Naive thymus-derived CD8-positive, alpha-beta T cell (primary cell): ENCODE measurements at regions not wholly inside any gene's neighbourhood (a gene's known extent, or its start where the extent isn't known, plus 50 kb on each side); places are given as distances from the start of the nearest gene placed in this dataset.

Experiments used
- ATAC-seq, 2 donors: fragments of 150-1000 bp; cut with Tn5 transposase in 1 of 2; sonication (Bioruptor Pico), chemical (Tn5 transposase) in 1 of 2; 1 replicate in 1 of 2; 2 replicates in 1 of 2; pipeline ENCODE4 v1.10.0; 2021; ENCODE audit warnings: mild to moderate bottlenecking in 2 of 2, moderate library complexity in 2 of 2
- POLR2A ChIA-PET: fragments of 350-600 bp; sonication (Branson Sonifier 250); formaldehyde crosslinking; loops from one replicate; lab custom pipeline; 2021; ENCODE audit warnings: antibody characterized with exemption; lab: Charles Lee
- DNase-seq, 10 donors: peaks; one replicate each; pipeline versions ENCODE4 v3.0.0 to v3.0.0-alpha.2; 2020 to 2022
- H3K27ac Mint-ChIP-seq, 10 donors: one replicate each; pipeline ENCODE4 v1.8.0; 2020 to 2022; ENCODE audit warnings: mild to moderate bottlenecking in 10 of 10, mixed read lengths in 10 of 10, moderate library complexity in 4 of 10, inconsistent platforms in 1 of 10
- H3K27me3 Mint-ChIP-seq, 5 donors: one replicate each; pipeline ENCODE4 v1.8.0; 2021 to 2022; ENCODE audit warnings: mixed read lengths in 5 of 5
- H3K36me3 Mint-ChIP-seq, 3 donors: one replicate each; pipeline ENCODE4 v1.8.0; 2020 to 2022; ENCODE audit warnings: mixed read lengths in 3 of 3, mild to moderate bottlenecking in 2 of 3, inconsistent platforms in 1 of 3
- H3K4me1 Mint-ChIP-seq, 4 donors: one replicate each; pipeline ENCODE4 v1.8.0; 2021 to 2022; ENCODE audit warnings: mixed read lengths in 4 of 4
- H3K4me3 Mint-ChIP-seq, 10 donors: one replicate each; pipeline ENCODE4 v1.8.0; 2020 to 2022; ENCODE audit warnings: mild to moderate bottlenecking in 10 of 10, mixed read lengths in 10 of 10, moderate library complexity in 6 of 10, inconsistent platforms in 1 of 10
- H3K9me3 Mint-ChIP-seq, 9 donors: one replicate each; pipeline ENCODE4 v1.8.0; 2020 to 2022; ENCODE audit warnings: mixed read lengths in 9 of 9, mild to moderate bottlenecking in 3 of 9, inconsistent platforms in 1 of 9, moderate library complexity in 1 of 9

DNA sequence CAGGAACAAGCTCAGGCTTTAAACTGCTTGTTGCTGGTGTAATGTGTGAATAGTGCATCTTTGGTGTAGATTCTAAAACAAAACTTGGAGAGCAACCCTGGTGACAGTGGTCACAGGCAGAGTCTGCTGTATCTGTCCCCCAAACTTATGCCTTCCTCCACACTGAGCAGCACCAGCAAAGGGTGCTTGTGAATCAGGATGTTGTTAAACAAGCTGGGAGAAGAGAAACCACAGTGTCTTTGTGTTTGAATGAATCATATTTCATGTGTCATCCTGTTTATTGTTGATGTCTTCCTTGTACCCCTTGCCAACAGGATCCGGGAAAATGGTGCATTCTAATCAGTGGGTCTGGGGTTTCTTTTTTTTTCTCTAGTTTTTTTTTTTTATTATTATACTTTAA is 91.9 kb upstream of the COG2 start:
- Mint-ChIP-seq H3K27ac (no peak overlapping the region), H3K4me3 (no peak overlapping the region), H3K27me3 (peaks cover 9 to 42% (median 25%) of the 10 kb centered on the region in 5 donors), H3K4me1 (no peaks in the 10 kb centered on the region), H3K36me3 (no peaks in the 10 kb centered on the region), H3K9me3 (peaks cover 0 to 2% (median 0%) of the 10 kb centered on the region in 9 donors)
- ATAC-seq (no peak), DNase-seq (no peak)
- POLR2A ChIA-PET: no interaction called here

DNA sequence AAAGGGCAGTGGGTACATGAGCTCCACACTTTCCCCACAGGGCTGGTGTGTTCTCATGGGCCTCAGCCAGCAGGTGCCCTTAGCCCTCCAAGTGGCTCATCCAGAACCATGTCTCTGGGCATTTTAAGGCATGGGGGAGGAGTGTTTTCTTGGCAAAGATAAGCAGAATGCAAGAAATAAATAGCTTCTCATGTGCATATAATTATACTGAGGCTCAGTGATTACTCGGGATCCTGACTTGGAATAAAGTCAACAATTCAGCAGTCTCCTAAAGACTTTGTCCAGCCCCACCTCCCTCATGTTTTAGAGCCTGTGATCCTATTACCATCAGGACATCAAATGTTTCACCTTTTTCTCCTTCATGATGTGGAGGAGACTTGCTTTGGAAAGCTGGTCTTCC is 92.7 kb upstream of the COG2 start:
- no peak overlapping the region for H3K4me3 Mint-ChIP-seq
- no peaks in the 10 kb centered on the region for H3K36me3 Mint-ChIP-seq
- H3K9me3 Mint-ChIP-seq: peaks cover 0 to 2% (median 0%) of the 10 kb centered on the region in 9 donors
- ATAC-seq (no peak), DNase-seq (no peak)
- H3K27me3 Mint-ChIP-seq: peaks cover 9 to 46% (median 25%) of the 10 kb centered on the region in 5 donors
- H3K27ac Mint-ChIP-seq: no peak overlapping the region
- POLR2A ChIA-PET: no interaction called here
- H3K4me1 Mint-ChIP-seq: no peaks in the 10 kb centered on the region

DNA sequence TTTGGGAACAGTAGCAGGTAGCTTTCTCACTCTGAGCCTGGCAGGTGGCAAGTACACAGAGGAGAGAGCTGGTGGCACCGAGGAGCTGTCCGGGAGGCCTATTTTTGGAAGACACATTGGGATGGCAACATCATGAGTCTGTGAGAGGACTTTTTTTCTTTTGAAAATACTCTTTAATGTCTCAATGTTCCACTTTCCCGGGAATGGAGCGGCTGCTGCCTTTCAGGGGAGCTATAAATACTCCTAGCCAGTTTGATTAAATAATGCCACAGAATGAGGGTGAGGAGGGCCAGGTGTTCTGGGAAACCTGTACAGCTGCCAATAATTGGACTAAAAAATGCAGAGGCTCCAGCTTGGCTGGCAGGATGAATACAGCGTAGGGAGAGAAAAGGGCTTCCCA is 93.3 kb upstream of the COG2 start:
- Mint-ChIP-seq H3K4me3 (no peak overlapping the region), H3K9me3 (peaks cover 0 to 2% (median 0%) of the 10 kb centered on the region in 9 donors), H3K27ac (no peak overlapping the region), H3K27me3 (peaks cover 9 to 44% (median 24%) of the 10 kb centered on the region in 5 donors), H3K36me3 (no peaks in the 10 kb centered on the region), H3K4me1 (no peaks in the 10 kb centered on the region)
- POLR2A ChIA-PET: no interaction called here
- ATAC-seq: no peak
- no peak for DNase-seq

DNA sequence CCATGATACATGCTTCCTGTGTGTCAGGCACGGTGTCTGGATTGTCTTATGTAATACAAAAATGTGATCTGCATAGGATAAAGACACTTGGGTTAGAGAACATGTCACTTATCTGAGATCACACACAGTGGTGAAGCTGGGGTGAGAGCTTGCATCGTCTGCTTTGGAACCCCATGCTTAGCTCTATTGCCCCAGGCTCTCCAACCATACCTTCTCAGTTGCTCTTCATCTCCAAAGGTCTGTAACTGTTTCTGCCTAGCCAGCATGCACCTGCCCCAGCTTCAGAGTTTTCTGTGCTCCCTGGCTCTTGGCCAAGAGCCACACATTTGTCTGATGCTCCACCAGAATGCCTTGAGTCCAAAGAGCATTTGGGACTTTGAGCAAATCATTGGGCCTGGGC is 93.9 kb upstream of the COG2 start:
- DNase-seq (no peak), ATAC-seq (no peak)
- POLR2A ChIA-PET: no interaction called here
- peaks cover 6 to 38% (median 20%) of the 10 kb centered on the region in 5 donors for H3K27me3 Mint-ChIP-seq
- H3K9me3 Mint-ChIP-seq: peaks cover 0 to 2% (median 0%) of the 10 kb centered on the region in 9 donors
- no peaks in the 10 kb centered on the region for H3K4me1 Mint-ChIP-seq
- H3K27ac Mint-ChIP-seq: no peak overlapping the region
- H3K4me3 Mint-ChIP-seq: no peak overlapping the region
- no peaks in the 10 kb centered on the region for H3K36me3 Mint-ChIP-seq

DNA sequence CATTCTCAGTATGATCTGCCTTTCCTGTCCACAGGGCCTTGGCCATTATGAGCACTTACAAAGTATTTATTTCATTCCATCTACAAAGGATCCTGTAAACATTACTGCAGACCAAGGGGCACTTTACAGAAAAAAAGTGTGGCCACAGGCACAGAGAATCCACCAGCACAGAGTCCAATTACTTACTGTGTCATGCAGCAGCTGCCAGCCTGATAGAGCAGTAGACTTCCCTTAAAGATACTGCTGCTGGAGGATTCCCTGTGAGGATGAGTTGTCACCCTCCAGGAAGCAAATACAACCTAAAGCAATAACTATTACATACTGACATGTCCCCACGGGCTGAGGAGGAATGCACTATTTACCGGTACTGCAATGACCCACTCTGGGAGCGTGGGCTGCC is 97.1 kb upstream of the COG2 start:
- H3K27ac Mint-ChIP-seq: no peak overlapping the region
- no peak for DNase-seq
- POLR2A ChIA-PET: no interaction called here
- no peaks in the 10 kb centered on the region for H3K9me3 Mint-ChIP-seq
- H3K36me3 Mint-ChIP-seq: no peaks in the 10 kb centered on the region
- peaks cover 1 to 20% (median 17%) of the 10 kb centered on the region in 5 donors for H3K27me3 Mint-ChIP-seq
- no peak overlapping the region for H3K4me3 Mint-ChIP-seq
- H3K4me1 Mint-ChIP-seq: no peaks in the 10 kb centered on the region
- ATAC-seq: no peak

GRCh38 chr1:230544758-230545157 is 97.5 kb upstream of the COG2 start:
- Mint-ChIP-seq H3K9me3 (no peaks in the 10 kb centered on the region), H3K4me1 (no peaks in the 10 kb centered on the region), H3K27ac (no peak overlapping the region), H3K27me3 (peaks cover 1 to 25% (median 20%) of the 10 kb centered on the region in 5 donors), H3K36me3 (no peaks in the 10 kb centered on the region), H3K4me3 (no peak overlapping the region)
- POLR2A ChIA-PET: no interaction called here
- DNase-seq: no peak
- ATAC-seq: no peak

DNA sequence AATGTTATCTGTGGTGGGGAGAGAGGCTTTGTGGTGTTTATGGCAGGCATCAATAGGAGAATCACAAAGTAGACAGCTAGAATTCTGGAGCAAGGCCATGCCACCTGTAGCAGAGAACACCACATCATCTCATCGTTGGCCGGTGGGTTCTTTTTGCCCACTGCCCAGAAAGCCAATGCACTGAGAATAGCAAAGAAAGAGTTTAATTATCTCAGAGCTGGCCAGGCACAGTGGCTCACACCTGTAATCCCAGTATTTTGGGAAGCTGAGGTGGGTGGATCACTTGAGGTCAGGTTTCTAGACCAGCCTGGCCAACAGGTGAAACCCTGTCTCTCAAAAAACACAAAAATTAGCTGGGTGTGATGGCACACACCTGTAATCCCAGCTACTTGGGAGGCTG is 99.2 kb upstream of the COG2 start:
- POLR2A ChIA-PET: no interaction called here
- Mint-ChIP-seq H3K4me1 (no peaks in the 10 kb centered on the region), H3K36me3 (no peaks in the 10 kb centered on the region), H3K4me3 (no peak overlapping the region), H3K27me3 (peaks cover 4 to 33% (median 22%) of the 10 kb centered on the region in 5 donors), H3K9me3 (peaks cover 0 to 3% (median 0%) of the 10 kb centered on the region in 9 donors), H3K27ac (no peak overlapping the region)
- no peak for ATAC-seq
- no peak for DNase-seq

GRCh38 chr1:230542681-230543080 is 99.6 kb upstream of the COG2 start:
- ATAC-seq (no peak), DNase-seq (no peak)
- Mint-ChIP-seq H3K27ac (no peak overlapping the region), H3K27me3 (peaks cover 4 to 37% (median 23%) of the 10 kb centered on the region in 5 donors), H3K4me1 (no peaks in the 10 kb centered on the region), H3K36me3 (no peaks in the 10 kb centered on the region), H3K4me3 (no peak overlapping the region), H3K9me3 (peaks cover 0 to 3% (median 0%) of the 10 kb centered on the region in 9 donors)
- POLR2A ChIA-PET: no interaction called here

GRCh38 chr1:230542054-230542453 is 100.2 kb upstream of the COG2 start:
- Mint-ChIP-seq H3K4me3 (no peak overlapping the region), H3K36me3 (no peaks in the 10 kb centered on the region), H3K9me3 (peaks cover 0 to 5% (median 0%) of the 10 kb centered on the region in 9 donors), H3K27me3 (peaks cover 4 to 42% (median 23%) of the 10 kb centered on the region in 5 donors), H3K4me1 (no peaks in the 10 kb centered on the region), H3K27ac (no peak overlapping the region)
- ATAC-seq: no peak
- DNase-seq: no peak
- POLR2A ChIA-PET: no interaction called here

- Mint-ChIP-seq H3K9me3 (peaks cover 0 to 5% (median 0%) of the 10 kb centered on the region in 9 donors), H3K27ac (no peak overlapping the region), H3K4me1 (no peaks in the 10 kb centered on the region), H3K27me3 (peaks cover 4 to 42% (median 23%) of the 10 kb centered on the region in 5 donors), H3K4me3 (no peak overlapping the region), H3K36me3 (no peaks in the 10 kb centered on the region)
- POLR2A ChIA-PET: no interaction called here
- DNase-seq (no peak), ATAC-seq (no peak)
These were observed 101.0 kb upstream of the COG2 start for GRCh38 chr1:230541306-230541705.

DNA sequence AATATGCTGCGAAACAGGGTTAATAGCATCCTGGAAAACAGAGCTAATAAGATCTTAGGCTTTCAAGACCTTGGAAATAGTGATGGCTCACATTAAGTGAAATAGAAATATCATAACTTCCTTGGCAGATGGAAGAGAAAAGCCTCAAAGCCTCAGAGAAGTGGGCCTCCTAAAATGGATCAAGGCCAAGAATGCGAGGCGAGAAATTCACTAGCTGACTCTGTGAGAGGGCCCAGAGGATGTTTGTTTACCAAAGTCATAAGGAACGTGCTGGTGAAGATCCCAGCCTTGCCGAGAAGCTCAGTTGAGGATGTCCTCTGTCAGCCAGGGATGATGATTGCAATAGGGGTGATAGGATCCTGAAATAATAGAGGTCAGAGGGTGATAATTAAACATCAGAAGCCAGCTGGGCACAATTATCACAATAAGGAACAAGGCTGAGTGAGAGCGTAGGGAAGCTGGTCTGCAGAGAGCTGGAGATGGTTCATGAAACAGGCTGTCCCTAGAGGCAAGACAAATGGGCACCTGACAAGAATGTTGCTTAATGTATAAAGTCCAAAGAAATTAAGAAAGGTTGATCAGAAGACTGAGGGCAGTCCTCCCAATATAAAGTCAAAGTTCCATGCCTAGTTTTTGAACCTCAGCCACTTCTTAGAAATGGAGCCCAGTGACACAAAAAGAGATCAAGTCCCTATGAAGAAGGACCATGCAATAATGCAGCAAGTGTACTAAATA is 101.7 kb upstream of the COG2 start:
- DNase-seq (no peak), ATAC-seq (no peak)
- H3K4me1 Mint-ChIP-seq: no peaks in the 10 kb centered on the region
- no peak overlapping the region for H3K4me3 Mint-ChIP-seq
- H3K36me3 Mint-ChIP-seq: no peaks in the 10 kb centered on the region
- H3K9me3 Mint-ChIP-seq: peaks cover 0 to 7% (median 0%) of the 10 kb centered on the region in 9 donors
- POLR2A ChIA-PET: no interaction called here
- H3K27ac Mint-ChIP-seq: no peak overlapping the region
- H3K27me3 Mint-ChIP-seq: peaks cover 3 to 40% (median 22%) of the 10 kb centered on the region in 5 donors

GRCh38 chr1:230537456-230537855 is 104.8 kb upstream of the COG2 start:
- DNase-seq (no peak), ATAC-seq (no peak)
- no peaks in the 10 kb centered on the region for H3K4me1 Mint-ChIP-seq
- H3K27ac Mint-ChIP-seq: no peak overlapping the region
- H3K36me3 Mint-ChIP-seq: peaks cover 0 to 8% (median 0%) of the 10 kb centered on the region in 3 donors
- peaks cover 3 to 34% (median 16%) of the 10 kb centered on the region in 5 donors for H3K27me3 Mint-ChIP-seq
- peaks cover 0 to 21% (median 7%) of the 10 kb centered on the region in 9 donors for H3K9me3 Mint-ChIP-seq
- POLR2A ChIA-PET: no interaction called here
- no peak overlapping the region for H3K4me3 Mint-ChIP-seq

DNA sequence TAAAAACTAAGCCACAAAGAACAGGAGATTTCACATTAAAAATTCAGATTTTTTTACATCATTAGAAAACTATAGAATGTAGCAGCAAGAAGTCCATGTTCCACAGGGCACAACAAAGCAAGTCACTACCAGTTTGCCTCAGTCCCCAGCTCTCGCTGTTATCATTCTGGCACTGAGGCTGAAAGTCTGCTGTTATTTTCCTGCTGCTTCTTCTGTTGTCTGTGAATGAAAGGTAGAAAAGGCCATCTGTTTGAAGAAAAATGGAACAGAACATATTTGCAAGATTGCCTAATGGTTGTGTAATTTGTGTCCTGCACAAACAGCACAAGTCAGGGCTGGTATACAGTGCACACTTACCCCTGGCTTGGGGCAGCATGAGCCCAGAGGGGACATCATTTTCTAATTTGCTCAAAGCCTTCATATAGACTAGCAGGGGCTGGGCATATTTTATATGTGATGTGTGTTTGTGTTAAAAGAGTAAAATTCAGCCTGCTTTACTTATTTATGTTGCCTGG is 105.6 kb upstream of the COG2 start:
- DNase-seq: no peak
- H3K27me3 Mint-ChIP-seq: peaks cover 3 to 34% (median 16%) of the 10 kb centered on the region in 5 donors
- H3K36me3 Mint-ChIP-seq: peaks cover 0 to 8% (median 0%) of the 10 kb centered on the region in 3 donors
- POLR2A ChIA-PET: no interaction called here
- no peak for ATAC-seq
- H3K4me1 Mint-ChIP-seq: no peaks in the 10 kb centered on the region
- H3K27ac Mint-ChIP-seq: no peak overlapping the region
- peaks cover 0 to 21% (median 9%) of the 10 kb centered on the region in 9 donors for H3K9me3 Mint-ChIP-seq
- no peak overlapping the region for H3K4me3 Mint-ChIP-seq
